GM21825 (cell line): ENCODE measurements at regions not wholly inside any gene's neighbourhood (a gene's known extent, or its start where the extent isn't known, plus 50 kb on each side); places are given as distances from the start of the nearest gene placed in this dataset.

ENCODE experiments used
- ATAC-seq: cut with Tn5 transposase; IDR thresholded peaks from one replicate; pipeline ENCODE4 v1.9.1; 2021; ENCODE audit warnings: mild to moderate bottlenecking, moderate library complexity; ENCODE audit not compliant: unreplicated experiment

- no peak for ATAC-seq
Measured at GRCh38 chr9:84393266-84393950, 52.9 kb upstream of the SLC28A3 start.

- no peak for ATAC-seq
Measured at GRCh38 chr9:84394036-84394435, 53.5 kb upstream of the SLC28A3 start.

GRCh38 chr9:84397151-84397728 is 56.7 kb upstream of the SLC28A3 start:
- peak; percentile 75 for ATAC-seq

- no peak for ATAC-seq
Measured at GRCh38 chr9:84397822-84398221, 57.3 kb upstream of the SLC28A3 start.

GRCh38 chr9:84402517-84402916 is 62.0 kb upstream of the SLC28A3 start:
- no peak for ATAC-seq

GRCh38 chr9:84403288-84403687 is 62.7 kb upstream of the SLC28A3 start:
- no peak for ATAC-seq

GRCh38 chr9:84404095-84404686 is 63.6 kb upstream of the SLC28A3 start:
- no peak for ATAC-seq

GRCh38 chr9:84405667-84406066 is 65.1 kb upstream of the SLC28A3 start:
- ATAC-seq: no peak

GRCh38 chr9:84408416-84408815 is 67.9 kb upstream of the SLC28A3 start:
- no peak for ATAC-seq

- ATAC-seq: no peak
Measured at GRCh38 chr9:84411683-84412267, 71.2 kb upstream of the SLC28A3 start.

GRCh38 chr9:84412654-84413053 is 72.1 kb upstream of the SLC28A3 start:
- no peak for ATAC-seq

- no peak for ATAC-seq
Measured at GRCh38 chr9:84413301-84413700, 72.7 kb upstream of the SLC28A3 start.

- ATAC-seq: no peak
Measured at GRCh38 chr9:84419031-84419602, 78.6 kb upstream of the SLC28A3 start.

- no peak for ATAC-seq
Measured at GRCh38 chr9:84424931-84425330, 84.4 kb upstream of the SLC28A3 start.

- ATAC-seq: no peak
Measured at GRCh38 chr9:84432746-84433145, 92.2 kb upstream of the SLC28A3 start.

GRCh38 chr9:84435902-84436301 is 95.3 kb upstream of the SLC28A3 start:
- no peak for ATAC-seq

- ATAC-seq: no peak
Measured at GRCh38 chr9:84436386-84437109, 96.0 kb upstream of the SLC28A3 start.

GRCh38 chr9:84438391-84438790 is 97.8 kb upstream of the SLC28A3 start:
- ATAC-seq: no peak

GRCh38 chr9:84439250-84439649 is 98.7 kb upstream of the SLC28A3 start:
- ATAC-seq: no peak

- ATAC-seq: no peak
Measured at GRCh38 chr9:84442712-84443111, 102.2 kb upstream of the SLC28A3 start.

- ATAC-seq: no peak
Measured at GRCh38 chr9:84445737-84446136, 105.2 kb upstream of the SLC28A3 start.
